Bronchial epithelial cell (primary cell): ENCODE measurements at regions not wholly inside any gene's neighbourhood (a gene's known extent, or its start where the extent isn't known, plus 50 kb on each side); places are given as distances from the start of the nearest gene placed in this dataset.

Source experiments
- DNase-seq: peaks from one replicate; pipeline ENCODE4 v3.0.0-alpha.2; 2010; ENCODE audit warnings: low read depth
- FAIRE-seq: peaks from 2 replicates; lab custom pipeline; 2011; peaks lifted over from hg19 to GRCh38; lab: Jason Lieb, UNC
- H3K27me3 ChIP-seq: 2 replicates; pipeline ENCODE4 v1.5.1; 2011; ENCODE audit warnings: low read length; ENCODE audit not compliant: control insufficient read depth, insufficient read depth
- H3K36me3 ChIP-seq: 2 replicates; pipeline ENCODE4 v1.5.1; 2011; ENCODE audit warnings: low read length; ENCODE audit not compliant: control insufficient read depth, insufficient read depth
- H3K4me3 ChIP-seq: 2 replicates; pipeline ENCODE4 v1.5.1; 2011; ENCODE audit warnings: mild to moderate bottlenecking, low read depth, low read length, control low read depth
- CTCF ChIP-seq: IDR thresholded peaks from 2 replicates; pipeline ENCODE4 v1.5.1; 2011; ENCODE audit warnings: mild to moderate bottlenecking, moderate library complexity, low read length, control low read depth, inconsistent platforms; ENCODE audit not compliant: insufficient read depth, severe bottlenecking

- H3K4me3 ChIP-seq, result no peak overlapping the region
- H3K27me3 ChIP-seq, result no peaks in the 10 kb centered on the region
- no peaks in the 10 kb centered on the region for H3K36me3 ChIP-seq
- no peak for TF ChIP-seq CTCF
- FAIRE-seq (no peak), DNase-seq (no peak)
Measured at GRCh38 chr2:67669766-67670165, 272.6 kb downstream of the ETAA1 start.

GRCh38 chr2:67670747-67671183 is 273.6 kb downstream of the ETAA1 start:
- Histone ChIP-seq H3K36me3 (no peaks in the 10 kb centered on the region), H3K4me3 (no peak overlapping the region), H3K27me3 (no peaks in the 10 kb centered on the region)
- no peak for TF ChIP-seq CTCF
- FAIRE-seq (no peak), DNase-seq (no peak)

GRCh38 chr2:67671464-67672450 is 274.6 kb downstream of the ETAA1 start:
- no peaks in the 10 kb centered on the region for H3K27me3 ChIP-seq
- H3K4me3 ChIP-seq, result no peak overlapping the region
- DNase-seq, result no peak
- TF ChIP-seq CTCF, result no peak
- FAIRE-seq, result peak; percentile 99
- no peaks in the 10 kb centered on the region for H3K36me3 ChIP-seq

- Histone ChIP-seq H3K4me3 (no peak overlapping the region), H3K36me3 (no peaks in the 10 kb centered on the region), H3K27me3 (no peaks in the 10 kb centered on the region)
- FAIRE-seq (no peak), DNase-seq (no peak)
- no peak for TF ChIP-seq CTCF
Measured at GRCh38 chr2:67674668-67675067, 277.5 kb downstream of the ETAA1 start.

- no peak for TF ChIP-seq CTCF
- no peak for FAIRE-seq
Measured at GRCh38 chr2:67684991-67685390, 287.9 kb downstream of the ETAA1 start.

GRCh38 chr2:67686254-67686653 is 289.1 kb downstream of the ETAA1 start:
- DNase-seq, result no peak
- no peak for FAIRE-seq
- H3K36me3 ChIP-seq, result no peaks in the 10 kb centered on the region
- no peak for TF ChIP-seq CTCF
- H3K4me3 ChIP-seq, result no peak overlapping the region
- H3K27me3 ChIP-seq, result peaks cover 4% of the 10 kb centered on the region

More at GRCh38 chr2:67684991-67685390, 287.9 kb downstream of the ETAA1 start:
- DNase-seq, result no peak
- no peak overlapping the region for H3K4me3 ChIP-seq
- H3K27me3 ChIP-seq, result peaks cover 4% of the 10 kb centered on the region
- no peaks in the 10 kb centered on the region for H3K36me3 ChIP-seq
